Nephron progenitor cell (in vitro differentiated cells): ENCODE measurements at regions not wholly inside any gene's neighbourhood (a gene's known extent, or its start where the extent isn't known, plus 50 kb on each side); places are given as distances from the start of the nearest gene placed in this dataset.

ENCODE experiments used
- DNase-seq: peaks from one replicate; pipeline ENCODE4 v3.0.0; 2021
- H3K27ac Mint-ChIP-seq: 2 replicates; pipeline ENCODE4 v1.8.0; 2021; ENCODE audit warnings: mild to moderate bottlenecking, moderate library complexity, mixed read lengths
- H3K27me3 Mint-ChIP-seq: 2 replicates; pipeline ENCODE4 v1.8.0; 2021; ENCODE audit warnings: mild to moderate bottlenecking, low read depth, mixed read lengths; ENCODE audit not compliant: poor library complexity
- H3K36me3 Mint-ChIP-seq: 2 replicates; pipeline ENCODE4 v1.8.0; 2021; ENCODE audit warnings: low read depth, mixed read lengths
- H3K4me1 Mint-ChIP-seq: 2 replicates; pipeline ENCODE4 v1.8.0; 2021; ENCODE audit warnings: mixed read lengths
- H3K4me3 Mint-ChIP-seq: 2 replicates; pipeline ENCODE4 v1.8.0; 2021; ENCODE audit warnings: mild to moderate bottlenecking, moderate library complexity, mixed read lengths
- H3K9me3 Mint-ChIP-seq: 2 replicates; pipeline ENCODE4 v1.8.0; 2021; ENCODE audit warnings: mild to moderate bottlenecking, moderate library complexity, mixed read lengths
- TF ChIP-seq, protein P1 (sequence below): fragments of 200-600 bp; sonication (generic); IDR thresholded peaks from 2 replicates; pipeline ENCODE4 v1.5.0; 2021; ENCODE audit warnings: antibody characterized with exemption

DNA sequence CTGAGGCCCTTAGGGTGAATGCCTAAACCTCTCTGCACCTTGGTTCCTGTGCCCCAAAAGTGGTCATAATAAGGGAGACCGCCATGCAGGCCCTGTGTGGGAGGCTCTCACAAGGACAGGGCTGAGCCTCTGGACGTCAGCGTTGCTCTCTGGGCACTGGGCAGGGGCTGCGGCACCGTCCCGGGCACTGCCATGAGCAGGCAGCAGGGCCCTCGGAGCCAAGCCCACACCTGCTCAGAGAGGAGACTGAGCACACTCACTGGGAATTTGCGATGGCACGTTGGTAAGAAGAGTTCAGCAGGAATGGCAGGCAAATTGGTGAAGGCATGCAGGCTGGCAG is 123.4 kb downstream of the HMX1 start:
- TF ChIP-seq, protein P1, sequence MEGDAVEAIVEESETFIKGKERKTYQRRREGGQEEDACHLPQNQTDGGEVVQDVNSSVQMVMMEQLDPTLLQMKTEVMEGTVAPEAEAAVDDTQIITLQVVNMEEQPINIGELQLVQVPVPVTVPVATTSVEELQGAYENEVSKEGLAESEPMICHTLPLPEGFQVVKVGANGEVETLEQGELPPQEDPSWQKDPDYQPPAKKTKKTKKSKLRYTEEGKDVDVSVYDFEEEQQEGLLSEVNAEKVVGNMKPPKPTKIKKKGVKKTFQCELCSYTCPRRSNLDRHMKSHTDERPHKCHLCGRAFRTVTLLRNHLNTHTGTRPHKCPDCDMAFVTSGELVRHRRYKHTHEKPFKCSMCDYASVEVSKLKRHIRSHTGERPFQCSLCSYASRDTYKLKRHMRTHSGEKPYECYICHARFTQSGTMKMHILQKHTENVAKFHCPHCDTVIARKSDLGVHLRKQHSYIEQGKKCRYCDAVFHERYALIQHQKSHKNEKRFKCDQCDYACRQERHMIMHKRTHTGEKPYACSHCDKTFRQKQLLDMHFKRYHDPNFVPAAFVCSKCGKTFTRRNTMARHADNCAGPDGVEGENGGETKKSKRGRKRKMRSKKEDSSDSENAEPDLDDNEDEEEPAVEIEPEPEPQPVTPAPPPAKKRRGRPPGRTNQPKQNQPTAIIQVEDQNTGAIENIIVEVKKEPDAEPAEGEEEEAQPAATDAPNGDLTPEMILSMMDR, result no peak
- peaks cover 32% of the 10 kb centered on the region for H3K4me1 Mint-ChIP-seq
- DNase-seq, result no peak
- H3K27me3 Mint-ChIP-seq, result peaks cover 28% of the 10 kb centered on the region
- H3K27ac Mint-ChIP-seq, result no peak overlapping the region
- peaks cover 17% of the 10 kb centered on the region for H3K9me3 Mint-ChIP-seq
- no peaks in the 10 kb centered on the region for H3K36me3 Mint-ChIP-seq
- no peak overlapping the region for H3K4me3 Mint-ChIP-seq

DNA sequence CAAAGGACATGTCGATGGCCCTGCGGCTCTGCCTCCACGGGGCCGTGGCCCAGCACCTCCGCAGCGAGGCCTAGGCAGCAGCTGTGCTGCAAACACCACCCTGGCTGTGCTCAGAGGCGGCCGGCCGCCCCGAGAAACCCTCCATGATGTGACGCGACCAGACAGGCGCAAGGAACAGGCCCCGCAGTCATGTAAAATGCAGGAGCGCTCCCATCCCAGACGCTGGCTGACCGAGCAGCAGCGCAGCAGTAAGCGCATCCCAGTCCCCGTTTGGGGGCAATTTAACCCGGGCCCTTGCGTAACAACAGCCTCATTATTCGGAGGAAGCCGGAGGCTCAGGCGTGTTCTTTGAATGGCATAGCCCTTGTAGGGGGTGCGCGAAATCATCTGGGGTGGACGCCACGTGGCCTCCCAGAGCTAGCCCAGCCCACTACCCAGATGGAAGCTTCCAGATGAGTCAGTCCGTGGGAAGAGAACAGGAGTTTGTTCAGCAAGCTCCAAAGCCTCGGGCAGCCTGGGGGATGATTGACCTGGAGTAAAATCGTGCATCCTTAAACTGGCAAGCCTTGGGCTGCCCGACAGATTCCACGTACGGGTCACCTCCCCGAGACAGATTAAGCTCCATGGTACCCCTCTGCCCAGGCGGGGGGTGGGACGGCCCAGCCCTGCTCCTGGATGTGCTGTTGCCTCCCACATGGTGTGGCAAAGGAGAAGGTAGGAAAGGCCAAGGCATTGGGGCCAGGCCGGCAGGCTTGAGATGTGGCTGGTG is 124.0 kb downstream of the HMX1 start:
- Mint-ChIP-seq H3K36me3 (no peaks in the 10 kb centered on the region), H3K9me3 (peaks cover 16% of the 10 kb centered on the region), H3K27ac (no peak overlapping the region), H3K27me3 (peaks cover 28% of the 10 kb centered on the region), H3K4me3 (no peak overlapping the region), H3K4me1 (peaks cover 32% of the 10 kb centered on the region)
- TF ChIP-seq, protein P1, result no peak
- DNase-seq, result no peak

DNA sequence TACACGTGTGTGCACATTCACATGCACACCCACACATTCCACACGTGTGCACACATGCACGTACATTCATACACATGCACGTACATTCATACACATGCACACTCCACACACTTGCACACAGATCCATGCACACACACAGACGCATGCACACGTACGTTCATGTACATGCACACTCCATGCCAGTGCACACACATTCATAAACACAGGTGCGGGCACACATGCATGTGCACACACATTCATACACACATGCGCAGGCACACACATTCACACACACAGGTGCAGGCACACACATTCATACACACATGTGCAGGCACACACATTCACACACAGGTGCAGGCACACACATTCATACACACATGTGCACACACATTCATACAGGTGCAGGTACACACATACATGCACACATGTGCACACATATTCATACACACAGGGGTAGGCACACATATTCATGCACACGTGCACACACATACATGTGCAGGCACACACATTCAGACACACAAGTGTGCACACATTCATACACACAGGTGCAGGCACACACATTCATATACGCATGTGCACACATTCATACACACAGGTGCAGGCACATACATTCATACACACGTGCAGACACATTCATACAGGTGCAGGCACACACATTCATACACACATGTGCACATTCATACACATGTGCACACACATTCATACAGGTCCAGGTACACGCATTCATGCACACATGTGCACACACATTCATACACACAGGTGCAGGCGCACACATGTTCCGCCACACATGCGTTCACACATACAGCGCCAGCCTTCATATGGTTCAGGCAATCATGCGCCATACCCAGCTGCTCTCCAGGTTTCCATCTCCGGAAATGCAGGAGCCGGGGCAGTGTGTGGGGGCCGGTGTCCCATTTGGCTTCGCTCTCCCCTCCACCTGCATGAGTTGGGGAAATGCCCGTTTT is 124.8 kb downstream of the HMX1 start:
- Mint-ChIP-seq H3K27ac (no peak overlapping the region), H3K36me3 (no peaks in the 10 kb centered on the region), H3K9me3 (peaks cover 13% of the 10 kb centered on the region), H3K27me3 (peaks cover 25% of the 10 kb centered on the region), H3K4me1 (peaks cover 32% of the 10 kb centered on the region), H3K4me3 (no peak overlapping the region)
- TF ChIP-seq, protein P1, result no peak
- no peak for DNase-seq

DNA sequence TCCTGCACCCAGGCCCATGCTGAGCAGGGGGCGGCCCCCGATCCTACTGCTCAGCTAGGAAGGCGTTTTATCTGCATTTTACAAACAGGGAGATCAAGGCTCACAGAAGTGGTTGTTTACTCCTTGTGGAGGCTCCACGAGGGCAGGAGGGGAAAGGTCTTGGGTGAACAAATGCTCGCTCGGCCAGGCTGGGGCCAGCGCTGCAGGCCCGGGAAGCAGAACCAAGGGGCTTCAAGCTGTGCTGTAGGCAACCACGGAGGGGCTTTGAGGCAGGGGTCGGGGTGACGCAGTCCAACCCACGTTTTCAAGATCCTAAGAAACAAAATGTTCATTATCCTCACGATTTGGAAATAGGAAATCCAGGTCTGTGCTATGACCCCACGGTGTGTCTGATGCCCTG is 125.8 kb downstream of the HMX1 start:
- Mint-ChIP-seq H3K27me3 (peaks cover 29% of the 10 kb centered on the region), H3K36me3 (no peaks in the 10 kb centered on the region), H3K27ac (no peak overlapping the region), H3K4me1 (peaks cover 40% of the 10 kb centered on the region), H3K9me3 (peaks cover 13% of the 10 kb centered on the region), H3K4me3 (no peak overlapping the region)
- no peak for DNase-seq
- TF ChIP-seq, protein P1, result no peak

DNA sequence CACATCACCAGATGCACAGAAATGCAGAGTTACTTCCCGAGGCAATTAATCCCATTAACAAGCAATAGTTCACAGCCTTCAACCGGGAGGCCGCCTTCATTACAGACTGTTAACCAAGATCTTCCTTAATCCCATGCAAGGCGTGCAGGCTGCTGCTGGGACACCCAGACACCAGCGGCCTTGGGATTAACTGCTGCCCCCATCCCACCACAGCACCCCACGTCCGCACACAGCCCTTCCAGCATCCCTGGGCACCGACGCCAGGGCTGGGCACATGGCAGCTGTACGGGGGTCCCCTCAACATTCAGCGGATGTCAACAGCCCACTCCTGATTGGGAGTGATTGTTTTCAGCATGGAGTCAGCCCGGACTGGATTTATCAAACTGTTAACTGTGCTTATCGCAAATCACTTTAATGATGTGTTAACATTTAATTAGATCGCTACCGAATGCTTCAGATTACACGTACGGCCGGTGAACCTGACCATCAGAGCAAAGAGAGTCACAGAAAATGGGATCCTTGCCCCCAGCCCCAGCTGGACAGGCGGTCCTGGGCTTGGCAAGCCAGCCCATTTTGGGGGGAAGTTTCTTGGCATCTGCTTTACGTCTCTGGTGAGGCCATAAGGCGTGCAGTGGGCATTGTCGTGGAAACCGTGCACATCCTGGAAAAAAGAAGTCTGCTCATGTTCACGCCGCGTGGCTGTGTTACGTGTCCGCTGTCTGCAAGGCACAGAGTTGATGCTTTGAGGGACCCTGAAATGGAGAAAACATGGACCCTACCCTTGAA is 126.4 kb downstream of the HMX1 start:
- DNase-seq, result no peak
- H3K27me3 Mint-ChIP-seq, result peaks cover 24% of the 10 kb centered on the region
- peaks cover 46% of the 10 kb centered on the region for H3K4me1 Mint-ChIP-seq
- H3K9me3 Mint-ChIP-seq, result peaks cover 13% of the 10 kb centered on the region
- H3K27ac Mint-ChIP-seq, result no peak overlapping the region
- TF ChIP-seq, protein P1, result no peak
- H3K36me3 Mint-ChIP-seq, result no peaks in the 10 kb centered on the region
- H3K4me3 Mint-ChIP-seq, result no peak overlapping the region
